ENCODE measurements at regions not wholly inside any gene's neighbourhood (a gene's known extent, or its start where the extent isn't known, plus 50 kb on each side); places are given as distances from the start of the nearest gene placed in this dataset.

- TF ChIP-seq ZZZ3 (IDR thresholded peaks at IDR 0.05) (no peak), ZNF274 (IDR thresholded peaks at IDR 0.05; ENCODE audit: borderline replicate concordance, low read depth, low read length) (no peak), GMEB1 (CRISPR knock-in tag; IDR thresholded peaks at IDR 0.05) (no peak), CTCF (IDR thresholded peaks at IDR 0.05 in 2 of 3, conservative IDR thresholded peaks at IDR 0.05 in 1 of 3; ENCODE audit: insufficient read depth in 2 of 3, low read depth in 1 of 3, low read length in 3 of 3) (no peak), TAF1 (IDR thresholded peaks at IDR 0.05; ENCODE audit: control insufficient read depth, extremely low read depth, insufficient read depth, low read length, severe bottlenecking) (no peak)
Observed at GRCh38 chr1:232168508-232168907, 461.4 kb downstream of the SIPA1L2 start.

Measured in K562 (cell line).